ENCODE measurements at regions not wholly inside any gene's neighbourhood (a gene's known extent, or its start where the extent isn't known, plus 50 kb on each side); places are given as distances from the start of the nearest gene placed in this dataset.

DNA sequence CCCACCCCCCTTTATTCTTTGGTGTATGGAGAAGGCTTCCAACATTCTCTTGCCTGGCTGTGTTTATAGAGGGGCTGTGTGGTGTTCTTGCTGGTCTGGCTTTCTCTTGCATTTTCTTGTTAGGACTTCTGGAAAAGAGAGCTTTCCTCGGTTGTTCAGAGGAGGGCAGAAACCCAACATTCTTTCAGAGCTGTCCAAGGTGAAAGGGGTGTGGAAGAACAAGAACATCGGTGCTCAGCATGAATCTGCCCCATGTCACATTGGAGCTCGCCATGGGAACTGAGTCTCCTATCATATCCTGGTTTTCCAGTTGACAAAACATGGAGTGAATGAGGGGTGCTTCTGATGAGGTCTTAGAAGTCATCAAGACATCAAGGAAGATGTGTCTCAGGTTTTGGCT is 281.8 kb downstream of the RNF144B start:
- DNase-seq (ENCODE audit: low spot score) = no peak

DNA sequence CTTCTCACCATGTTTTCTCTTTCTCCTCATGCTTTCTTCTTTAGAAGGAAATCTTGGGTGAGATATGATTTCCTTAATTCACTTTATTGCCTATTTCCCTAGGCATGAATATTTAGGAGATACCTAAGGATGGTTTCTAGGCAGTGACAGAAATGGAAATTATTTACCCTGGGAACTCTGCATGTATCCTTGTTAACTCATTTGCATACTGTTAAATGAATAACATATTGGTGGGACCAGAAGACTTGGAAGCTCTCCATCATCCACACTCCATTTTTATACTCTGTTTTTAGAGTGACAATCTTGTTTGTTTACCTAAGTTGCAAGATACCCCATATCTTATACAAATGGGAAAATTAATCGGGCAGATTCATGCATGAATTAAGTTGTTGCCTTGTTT is 285.7 kb downstream of the RNF144B start:
- DNase-seq (ENCODE audit: low spot score) = no peak

DNA sequence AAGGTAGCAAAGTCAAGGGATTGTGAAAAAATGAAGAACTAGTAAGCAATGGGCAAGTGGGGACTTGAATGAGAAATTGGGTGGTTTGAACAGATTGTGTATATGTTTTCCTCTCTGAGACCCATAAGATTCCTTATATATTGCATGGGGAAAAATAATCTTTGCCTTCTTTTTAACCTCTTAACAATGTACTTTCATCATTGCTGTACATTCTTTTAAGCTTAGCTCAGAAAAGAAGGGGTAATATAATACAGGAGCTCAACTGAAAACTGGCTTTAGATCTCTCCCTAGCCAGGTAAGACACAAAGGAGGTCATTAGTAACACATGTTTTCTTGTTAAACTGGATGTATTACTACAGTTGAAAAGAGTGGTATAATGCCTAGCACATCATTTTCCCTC is 287.2 kb downstream of the RNF144B start:
- DNase-seq (ENCODE audit: low spot score) = no peak

DNA sequence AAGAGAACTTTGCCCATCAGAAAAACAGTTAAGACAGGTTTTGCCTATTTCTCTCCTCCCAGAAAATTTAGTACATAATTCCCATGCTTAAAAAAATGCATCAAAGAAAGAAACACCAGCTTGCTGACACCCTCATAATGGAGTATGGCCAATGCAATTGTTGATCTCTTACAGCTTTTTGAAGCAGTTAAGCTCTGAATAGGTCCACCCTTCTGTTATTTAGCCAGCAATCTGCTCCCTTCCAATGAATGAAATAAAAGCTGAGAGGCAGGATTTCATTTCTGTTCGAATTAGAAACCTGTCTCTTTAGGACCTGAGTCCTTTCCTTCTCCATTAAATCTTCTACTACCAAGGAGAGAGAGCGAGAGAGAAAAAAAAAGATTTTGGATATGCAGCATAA is 288.7 kb downstream of the RNF144B start:
- DNase-seq (ENCODE audit: low spot score) = no peak

DNA sequence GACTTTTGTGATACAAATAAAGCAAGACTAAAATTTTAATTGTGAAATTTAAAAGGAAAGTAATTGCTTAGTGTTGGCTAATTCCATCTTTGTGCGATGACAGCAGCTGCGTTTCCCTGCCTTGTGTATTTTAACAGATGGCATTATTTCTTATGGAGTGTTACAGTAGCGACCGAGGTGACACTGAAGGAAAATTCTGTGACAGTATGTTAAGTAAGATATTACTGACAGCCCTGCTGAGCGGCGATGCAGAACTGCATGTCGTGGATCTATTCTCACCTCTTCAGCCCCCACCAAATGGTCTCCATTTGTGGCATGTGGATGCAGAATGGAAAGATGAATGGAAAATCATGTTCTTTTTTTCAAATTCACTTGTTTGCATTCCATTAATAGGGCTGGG is 289.4 kb downstream of the RNF144B start:
- DNase-seq (ENCODE audit: low spot score) = no peak

DNA sequence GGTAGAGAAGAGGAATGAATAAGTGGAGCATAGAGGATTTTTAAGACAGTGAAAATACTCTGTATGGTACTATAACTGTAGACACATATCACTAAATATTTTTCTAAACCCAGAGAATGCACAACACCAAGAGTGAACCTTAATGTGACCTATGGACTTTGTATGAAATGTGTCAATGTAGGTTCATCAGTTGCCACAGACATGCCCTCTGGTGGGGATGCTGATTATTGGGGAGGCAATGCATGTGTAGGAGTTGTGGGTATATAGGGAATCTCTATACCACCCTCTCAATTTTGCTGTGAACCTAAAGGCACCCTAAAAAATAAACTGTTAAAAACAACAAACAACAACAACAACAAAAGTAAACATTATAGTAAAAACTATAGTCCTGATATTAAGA is 293.7 kb downstream of the RNF144B start:
- DNase-seq (ENCODE audit: low spot score) = no peak

DNA sequence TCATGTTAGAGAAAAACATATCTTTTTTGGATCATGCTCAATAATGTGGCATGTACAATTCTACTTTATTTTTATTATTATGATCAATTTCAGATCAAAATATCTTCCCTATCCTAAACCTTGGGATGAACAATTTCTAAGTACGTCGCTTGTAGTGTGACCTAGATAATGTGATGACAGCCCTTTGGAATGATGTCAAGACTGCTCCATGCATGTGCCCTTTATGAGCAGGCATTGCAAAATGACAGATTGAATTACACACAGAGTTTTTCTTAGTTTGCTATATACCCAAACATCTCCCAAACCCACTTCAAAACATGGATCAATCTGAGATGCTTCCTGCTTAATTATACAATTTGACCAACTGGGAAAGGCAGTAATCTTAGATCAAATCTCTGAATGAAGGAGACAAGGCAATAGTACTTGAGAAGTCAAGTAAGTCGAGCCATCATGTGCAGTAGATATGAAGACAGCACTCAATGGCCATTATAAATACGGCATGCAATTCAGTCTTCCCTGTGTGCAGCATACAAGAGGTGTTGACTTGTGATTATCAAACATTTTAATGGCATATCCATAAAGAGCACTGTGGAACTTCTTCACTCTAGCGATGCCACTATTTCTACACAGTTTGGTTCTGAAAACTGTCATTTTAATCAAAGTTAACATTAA is 294.8 kb downstream of the RNF144B start:
- no peak for DNase-seq (ENCODE audit: low spot score)

DNA sequence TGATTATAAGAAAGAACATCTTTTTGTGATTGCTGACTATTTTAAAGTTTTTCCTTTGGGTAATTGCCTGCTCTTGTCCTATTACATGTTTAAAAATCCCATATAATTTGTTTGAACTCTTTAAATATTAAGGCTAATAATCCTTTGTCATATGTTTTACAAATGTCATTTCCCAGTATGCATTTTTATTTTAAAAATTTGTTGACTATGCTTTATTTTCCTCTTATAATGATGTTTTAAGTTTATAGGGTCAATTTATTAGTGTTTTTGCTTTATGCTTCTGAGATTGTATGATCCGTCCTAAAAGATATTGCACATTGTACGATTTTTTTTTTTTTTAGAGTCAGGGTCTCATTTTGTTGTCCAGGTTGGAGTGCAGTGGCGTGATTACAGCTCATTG is 297.2 kb downstream of the RNF144B start:
- DNase-seq (ENCODE audit: low spot score) = no peak

DNA sequence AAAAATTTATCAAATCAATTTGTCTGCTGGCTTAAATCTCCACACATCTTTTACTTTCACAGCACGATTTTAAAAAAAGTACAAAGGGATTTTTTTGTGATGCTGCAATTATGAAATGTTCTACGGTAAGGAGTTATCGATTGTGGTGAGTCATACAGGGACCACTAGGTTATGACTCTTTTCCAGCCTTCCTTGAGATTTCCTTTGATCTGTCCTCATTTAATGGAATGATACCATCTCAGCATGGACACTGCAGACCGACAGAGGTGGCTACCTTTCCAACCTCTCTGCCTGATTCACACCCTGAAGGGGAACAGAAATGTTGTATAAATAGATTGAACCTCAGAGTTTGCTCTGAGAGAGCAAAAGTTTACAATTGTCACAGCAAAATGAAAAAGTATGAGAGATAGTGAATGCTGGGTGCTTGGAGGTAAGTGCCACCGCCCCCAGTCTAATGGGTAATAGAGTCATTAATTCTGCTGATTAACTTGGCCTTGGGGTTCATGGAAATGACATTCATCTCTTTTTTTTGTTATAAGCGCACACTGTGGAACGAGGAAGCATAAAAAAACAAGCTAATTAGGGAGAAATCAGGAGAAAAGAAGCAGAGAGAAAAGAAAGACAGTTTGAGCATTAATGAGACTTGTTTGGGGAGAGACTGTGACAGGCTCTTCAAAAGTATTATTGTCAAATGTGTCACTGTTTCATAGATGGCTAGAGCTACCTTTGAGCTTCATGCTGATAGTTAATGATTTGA is 306.0 kb downstream of the RNF144B start:
- no peak for DNase-seq (ENCODE audit: low spot score)

DNA sequence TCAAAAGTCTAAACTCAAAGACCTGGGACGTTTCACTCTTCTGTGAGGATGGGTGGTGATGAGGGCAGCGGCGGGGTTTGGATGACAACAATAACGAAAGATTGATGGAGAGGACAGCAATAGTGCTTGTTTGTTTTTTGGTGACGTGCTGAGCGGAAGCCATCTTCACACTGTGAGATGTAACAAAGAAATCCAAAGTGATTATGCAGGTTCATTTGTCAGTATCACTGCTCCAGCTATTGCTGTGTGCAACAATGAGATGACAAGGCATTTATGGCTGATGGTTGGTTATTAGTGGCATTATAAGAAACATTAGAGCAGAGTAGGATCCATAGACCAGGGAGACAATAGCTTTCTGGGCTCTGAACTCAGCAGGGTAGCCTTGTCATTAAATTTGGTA is 306.7 kb downstream of the RNF144B start:
- DNase-seq (ENCODE audit: low spot score) = no peak

DNA sequence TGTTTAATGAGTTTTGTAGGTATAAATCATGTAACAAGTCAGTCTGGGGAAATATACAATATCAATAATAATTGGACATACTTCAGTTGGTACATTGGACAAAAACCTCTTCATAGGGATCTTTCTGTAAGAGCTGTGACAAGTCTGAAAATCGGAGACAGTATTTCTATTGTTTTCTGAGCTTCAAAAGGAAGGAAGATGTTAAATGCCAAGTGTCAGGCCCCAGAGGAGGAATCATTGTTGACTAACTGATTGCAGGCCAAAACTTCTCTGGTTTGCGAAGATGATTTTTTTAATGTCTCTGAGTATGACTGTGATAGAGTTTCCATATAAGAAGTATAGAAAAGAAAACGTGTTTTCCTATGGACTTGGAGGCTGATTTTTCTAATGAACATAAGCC is 316.4 kb downstream of the RNF144B start:
- no peak for DNase-seq (ENCODE audit: low spot score)

DNA sequence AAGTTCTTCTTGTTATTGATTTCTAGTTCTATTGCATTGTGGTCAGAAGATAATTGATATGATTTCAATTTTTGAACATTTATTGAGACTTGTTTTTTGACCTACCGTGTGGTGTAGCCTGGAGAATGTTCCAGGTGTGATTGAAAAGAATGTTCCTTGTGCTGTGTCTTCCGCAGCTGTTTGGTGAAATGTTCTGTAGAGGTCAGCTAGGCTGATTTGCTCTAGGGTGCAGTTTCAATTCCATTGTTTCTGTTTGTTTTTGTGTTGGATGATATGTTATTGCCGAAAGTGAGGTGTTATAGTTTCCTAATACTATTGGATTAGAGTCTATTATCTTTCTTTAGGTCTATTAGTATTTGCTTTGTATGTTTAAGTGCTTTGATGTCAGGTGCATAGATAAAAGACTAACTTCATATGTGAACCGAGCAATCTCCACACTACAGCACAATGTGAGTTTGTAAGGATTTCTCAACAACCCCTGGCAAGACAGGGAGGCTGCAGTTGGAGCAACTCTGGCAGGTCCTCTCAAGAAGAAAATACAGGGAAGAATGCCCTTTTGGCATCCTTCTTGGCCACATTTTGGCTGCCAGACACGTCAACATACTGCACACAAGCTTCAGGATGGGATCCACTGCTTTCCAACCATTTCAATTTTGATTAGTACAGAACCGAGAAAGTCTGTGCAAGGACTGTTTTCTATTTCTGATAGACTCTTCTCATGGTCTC is 320.7 kb downstream of the RNF144B start:
- DNase-seq (ENCODE audit: low spot score) = no peak

DNA sequence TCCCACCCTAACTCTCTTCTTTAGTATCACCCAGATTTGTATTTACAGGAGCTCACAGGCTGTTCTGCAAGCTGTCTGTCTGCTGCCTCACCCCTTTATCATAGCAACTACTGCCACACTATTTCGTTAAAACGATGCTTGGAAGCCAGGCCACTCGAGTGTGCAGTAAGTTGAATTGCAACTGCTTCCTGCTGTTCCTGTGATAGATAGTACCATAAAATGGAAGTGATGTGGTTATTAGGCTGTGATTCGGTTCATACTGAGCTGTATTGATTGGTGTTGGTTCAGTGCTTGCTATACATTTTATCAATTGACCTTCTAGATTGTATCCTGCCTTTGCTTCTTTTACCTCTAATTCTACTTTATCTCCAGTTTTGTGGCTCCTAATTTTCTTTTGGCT is 325.4 kb downstream of the RNF144B start:
- DNase-seq (ENCODE audit: low spot score) = no peak

DNA sequence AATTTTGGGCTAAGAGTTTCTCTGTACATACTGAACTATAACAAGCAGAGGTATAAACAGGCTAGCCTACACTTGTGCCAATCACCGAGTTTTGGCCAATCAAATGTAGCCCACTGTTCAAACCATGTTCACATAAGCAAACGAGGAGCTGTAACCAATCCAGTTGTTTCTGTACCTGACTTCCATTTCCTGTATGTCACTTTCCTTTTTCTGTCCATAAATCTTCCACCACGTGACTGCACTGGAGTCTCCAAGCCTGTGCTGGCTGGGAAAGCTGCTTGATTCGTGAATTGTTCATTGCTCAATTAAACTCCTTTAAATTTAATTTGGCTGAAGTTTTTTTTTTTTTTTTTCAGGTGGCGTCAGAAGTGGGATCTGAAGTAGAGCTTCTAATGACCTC is 332.9 kb downstream of the RNF144B start:
- DNase-seq (ENCODE audit: low spot score) = no peak

DNA sequence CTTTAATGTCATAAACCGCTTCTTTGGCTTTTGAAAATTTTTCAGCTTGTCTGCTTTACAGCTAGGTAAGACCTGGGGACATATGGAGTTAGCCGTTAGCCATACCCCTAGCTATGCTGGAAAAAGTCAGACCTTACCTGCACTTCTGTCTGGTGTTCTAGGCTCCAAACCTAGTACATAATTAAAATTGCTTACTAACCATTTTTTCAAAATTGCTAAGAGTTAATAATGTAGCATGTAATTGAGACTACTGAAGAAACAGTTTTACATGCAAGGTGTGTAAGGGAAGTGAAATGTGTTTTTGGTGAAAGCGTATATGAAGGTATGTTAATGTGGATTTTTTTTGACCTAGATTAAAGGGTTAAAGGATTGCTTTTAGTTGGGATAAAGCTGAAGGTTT is 336.9 kb downstream of the RNF144B start:
- no peak for DNase-seq (ENCODE audit: low spot score)

DNA sequence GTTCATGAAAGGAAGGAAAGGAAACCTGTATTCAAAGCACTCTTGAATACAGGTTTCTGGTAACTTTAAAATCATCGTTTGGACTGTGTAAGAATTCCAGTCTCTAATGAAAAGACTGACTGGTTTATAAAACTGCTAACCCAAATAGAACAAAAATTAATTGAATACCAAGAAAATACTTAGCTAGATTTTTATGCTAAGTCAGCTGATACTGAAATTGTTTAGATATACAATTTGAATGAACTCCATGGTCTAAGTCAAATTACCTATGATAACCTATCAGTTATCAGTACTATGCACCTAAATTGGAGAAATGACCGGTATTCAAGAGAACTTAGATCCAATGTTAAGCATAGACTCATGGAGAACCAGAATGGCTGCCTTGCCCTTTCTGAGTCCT is 338.3 kb downstream of the RNF144B start:
- no peak for DNase-seq (ENCODE audit: low spot score)

DNA sequence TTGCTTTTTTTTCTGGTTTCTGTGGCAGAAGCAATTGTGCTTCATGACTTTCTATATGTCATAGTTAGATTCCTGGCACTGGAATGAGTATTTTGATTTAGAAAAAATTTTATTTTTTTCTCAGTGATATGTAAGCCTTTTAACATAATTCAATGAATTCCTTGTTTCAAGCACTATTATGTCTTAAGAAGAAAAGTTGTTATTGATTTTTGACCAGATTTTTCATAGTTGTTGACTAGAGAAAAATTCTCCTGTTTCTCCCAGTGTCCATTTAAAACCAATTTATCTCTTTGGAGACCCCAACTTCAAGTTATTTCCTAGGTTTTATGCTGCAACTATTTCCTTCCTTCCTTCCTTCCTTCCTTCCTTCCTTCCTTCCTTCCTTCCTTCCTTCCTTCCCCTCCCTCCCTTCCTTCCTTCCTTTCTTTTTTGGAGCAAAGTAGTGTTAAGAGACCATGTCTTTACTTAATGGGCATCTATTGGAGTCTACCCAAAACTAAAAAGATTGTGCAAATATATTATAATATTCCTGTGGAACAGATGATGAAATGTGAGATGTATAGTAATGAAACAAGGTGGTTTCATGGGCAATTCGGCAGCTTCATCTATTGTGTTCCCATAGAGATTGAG is 346.9 kb downstream of the RNF144B start:
- DNase-seq (ENCODE audit: low spot score) = no peak

DNA sequence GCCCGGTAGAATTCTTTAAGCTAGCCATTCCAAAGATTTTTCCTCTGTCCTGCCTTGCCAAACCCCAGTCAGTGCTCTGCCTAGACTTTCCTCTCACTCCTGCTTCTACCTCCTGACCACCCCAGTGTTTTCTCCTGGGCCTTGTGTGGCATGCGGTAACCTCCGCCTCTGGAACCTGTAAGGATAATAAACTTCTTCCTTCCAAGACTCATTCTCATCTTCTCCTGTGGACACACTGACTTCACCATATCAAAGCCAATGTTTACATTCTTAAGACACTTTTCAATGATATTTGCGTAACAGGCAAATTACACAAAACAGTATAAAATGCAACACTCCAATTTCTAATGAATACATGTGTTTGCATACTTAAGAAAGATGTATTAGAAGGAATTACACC is 354.6 kb downstream of the RNF144B start:
- DNase-seq (ENCODE audit: low spot score) = no peak

DNA sequence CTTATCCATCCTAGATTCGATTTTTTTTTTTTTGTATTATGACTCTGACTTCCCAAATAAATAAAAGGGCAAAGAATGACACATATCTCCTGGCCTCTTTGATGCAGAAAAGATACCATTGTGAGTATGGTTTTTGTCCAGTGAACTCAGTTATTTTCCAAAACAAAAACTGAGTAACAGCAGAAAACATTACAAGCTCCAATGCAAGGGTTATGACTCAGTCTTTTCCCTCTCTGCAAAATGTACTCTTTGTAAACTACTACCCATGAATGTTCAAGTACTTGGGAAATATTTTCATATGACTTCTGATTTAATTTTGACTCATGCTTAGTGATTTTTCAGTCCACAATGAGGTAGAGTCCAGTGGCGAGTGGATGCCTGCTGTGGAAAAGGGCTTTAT is 355.3 kb downstream of the RNF144B start:
- no peak for DNase-seq (ENCODE audit: low spot score)

DNA sequence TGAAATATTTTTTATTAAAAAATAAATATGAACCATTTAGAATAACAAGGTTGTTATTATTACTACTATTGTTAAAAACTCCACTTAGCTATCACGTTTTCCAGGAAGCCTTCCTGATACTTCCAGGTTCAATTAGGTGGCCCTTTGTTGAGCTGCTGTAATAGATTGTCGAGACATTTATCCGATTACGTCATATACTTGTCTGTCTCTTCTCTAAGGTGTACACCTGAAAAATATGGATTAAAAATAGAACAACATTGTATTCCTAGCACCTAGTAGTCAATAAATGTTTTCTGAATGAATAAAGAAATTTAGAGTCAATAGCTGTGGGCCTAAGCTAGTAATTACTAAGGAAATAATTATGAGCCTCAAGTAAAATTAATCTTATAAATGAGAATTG is 359.6 kb downstream of the RNF144B start:
- DNase-seq (ENCODE audit: low spot score) = no peak

DNA sequence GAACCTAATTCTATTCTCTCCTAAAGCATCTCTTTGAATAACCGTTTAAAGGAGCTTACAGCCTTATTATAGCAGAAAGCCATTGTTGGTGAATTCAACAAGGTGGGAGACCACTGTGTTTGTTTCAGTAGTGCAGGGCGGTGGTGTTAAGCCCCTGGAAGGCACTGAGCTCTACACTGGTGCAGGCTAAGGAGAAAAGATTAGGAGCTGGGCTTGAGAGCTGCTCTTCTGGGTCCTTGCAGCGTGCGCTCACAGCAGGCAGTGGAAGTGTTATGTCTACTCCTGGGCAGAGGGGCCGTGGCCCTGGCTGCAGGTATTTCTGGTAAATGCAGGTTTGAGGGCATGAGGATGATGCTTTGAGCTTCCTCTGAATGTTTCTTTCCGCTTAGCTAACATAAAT is 361.2 kb downstream of the RNF144B start:
- DNase-seq (ENCODE audit: low spot score) = no peak
